VCaP (cell line): ENCODE measurements at regions not wholly inside any gene's neighbourhood (a gene's known extent, or its start where the extent isn't known, plus 50 kb on each side); places are given as distances from the start of the nearest gene placed in this dataset.

ENCODE experiments used
- H3K27ac ChIP-seq: fragments of 450-650 bp; 2 replicates; pipeline ENCODE4 v1.5.1; 2017
- CTCF ChIP-seq: fragments of 450-650 bp; conservative IDR thresholded peaks from 2 replicates; pipeline ENCODE4 v1.5.1; 2017; ENCODE audit warnings: mild to moderate bottlenecking, moderate library complexity

GRCh38 chrX:22648281-22648680, 351.5 kb upstream of the DDX53 start:
- no peak overlapping the region for H3K27ac ChIP-seq
- no peak for TF ChIP-seq CTCF

DNA sequence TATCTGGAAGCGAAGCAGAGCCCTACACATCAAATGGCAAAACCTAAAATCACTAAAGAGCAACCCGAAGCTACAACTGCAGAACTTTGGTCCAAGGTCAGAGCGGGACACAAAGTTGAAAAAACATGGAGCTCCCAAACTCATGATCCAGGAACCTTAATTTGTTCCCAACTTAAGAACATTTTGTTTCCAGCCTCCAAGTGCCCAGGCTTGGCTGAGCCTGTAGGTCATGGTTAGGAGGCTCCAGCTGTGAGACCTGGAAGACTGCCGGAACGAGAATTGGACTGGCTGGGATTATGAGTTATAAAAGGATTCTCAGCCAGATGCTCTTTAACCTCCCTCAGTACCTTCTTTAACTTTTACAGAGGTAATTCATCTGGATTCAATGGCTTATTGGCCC, 349.1 kb upstream of the DDX53 start:
- no peak for TF ChIP-seq CTCF
- H3K27ac ChIP-seq = no peak overlapping the region

DNA sequence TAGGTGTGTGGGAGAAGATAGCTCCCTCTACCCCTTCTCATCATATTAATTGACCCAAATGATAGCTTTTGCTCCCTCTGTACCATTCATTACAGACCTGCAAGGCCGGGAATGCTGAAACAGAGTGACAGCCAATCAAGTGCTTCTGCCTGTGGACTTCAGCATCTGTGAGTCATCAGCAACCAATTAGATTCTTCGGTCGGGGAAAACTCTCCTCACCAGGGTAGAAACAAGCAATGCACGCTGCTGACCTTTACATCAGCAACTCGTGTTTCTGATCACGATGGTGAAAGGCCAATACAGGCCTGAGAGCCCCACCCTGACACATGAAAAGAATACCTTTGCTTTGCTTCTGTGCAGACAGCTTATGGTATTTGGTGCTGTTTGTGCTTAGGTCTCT, 347.2 kb upstream of the DDX53 start:
- no peak for TF ChIP-seq CTCF
- H3K27ac ChIP-seq = no peak overlapping the region

GRCh38 chrX:22660756-22661155, 339.0 kb upstream of the DDX53 start:
- no peak for TF ChIP-seq CTCF
- H3K27ac ChIP-seq = no peak overlapping the region

GRCh38 chrX:22662776-22663175, 337.0 kb upstream of the DDX53 start:
- no peak for TF ChIP-seq CTCF
- no peak overlapping the region for H3K27ac ChIP-seq

- no peak overlapping the region for H3K27ac ChIP-seq
- no peak for TF ChIP-seq CTCF
Measured at GRCh38 chrX:22664826-22665225, 334.9 kb upstream of the DDX53 start.

DNA sequence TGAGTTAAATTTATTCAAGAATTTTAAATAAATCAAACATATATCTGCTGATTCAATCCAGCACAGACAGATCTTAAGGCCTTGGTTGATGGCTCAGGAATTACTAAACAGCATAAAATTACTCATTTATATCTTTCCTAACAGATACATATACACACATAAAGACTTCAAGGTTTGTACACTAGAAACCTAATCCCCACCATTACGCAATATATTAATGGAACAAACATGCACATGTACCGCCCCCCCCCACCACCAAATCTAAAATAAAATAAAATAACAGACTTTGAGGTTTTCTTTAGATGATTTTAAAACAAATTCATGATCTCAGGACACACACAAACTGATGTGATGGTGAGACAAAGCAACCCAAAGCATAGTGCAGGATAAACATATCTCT, 333.9 kb upstream of the DDX53 start:
- H3K27ac ChIP-seq = no peak overlapping the region
- no peak for TF ChIP-seq CTCF

GRCh38 chrX:22666441-22666840, 333.3 kb upstream of the DDX53 start:
- no peak for TF ChIP-seq CTCF
- H3K27ac ChIP-seq = no peak overlapping the region
